ENCODE measurements at regions not wholly inside any gene's neighbourhood (a gene's known extent, or its start where the extent isn't known, plus 50 kb on each side); places are given as distances from the start of the nearest gene placed in this dataset.

- Histone ChIP-seq H3K36me3 (ENCODE audit: control insufficient read depth, insufficient read depth, low read length) (no peaks in the 10 kb centered on the region), H3K27ac (ENCODE audit: low read length) (no peak overlapping the region), H3K27me3 (ENCODE audit: control insufficient read depth, insufficient read depth, low read length) (no peaks in the 10 kb centered on the region), H3K4me1 (ENCODE audit: control insufficient read depth, insufficient read depth, low read length) (no peaks in the 10 kb centered on the region), H3K9me3 (ENCODE audit: control insufficient read depth, insufficient read depth, low read length) (no peaks in the 10 kb centered on the region), H3K4me3 (ENCODE audit: low read length) (no peak overlapping the region)
- intact Hi-C loops (cut with micrococcal nuclease), result no loop called here
- H3K4me3 Mint-ChIP-seq, result no peak overlapping the region
- TF ChIP-seq, protein P1, sequence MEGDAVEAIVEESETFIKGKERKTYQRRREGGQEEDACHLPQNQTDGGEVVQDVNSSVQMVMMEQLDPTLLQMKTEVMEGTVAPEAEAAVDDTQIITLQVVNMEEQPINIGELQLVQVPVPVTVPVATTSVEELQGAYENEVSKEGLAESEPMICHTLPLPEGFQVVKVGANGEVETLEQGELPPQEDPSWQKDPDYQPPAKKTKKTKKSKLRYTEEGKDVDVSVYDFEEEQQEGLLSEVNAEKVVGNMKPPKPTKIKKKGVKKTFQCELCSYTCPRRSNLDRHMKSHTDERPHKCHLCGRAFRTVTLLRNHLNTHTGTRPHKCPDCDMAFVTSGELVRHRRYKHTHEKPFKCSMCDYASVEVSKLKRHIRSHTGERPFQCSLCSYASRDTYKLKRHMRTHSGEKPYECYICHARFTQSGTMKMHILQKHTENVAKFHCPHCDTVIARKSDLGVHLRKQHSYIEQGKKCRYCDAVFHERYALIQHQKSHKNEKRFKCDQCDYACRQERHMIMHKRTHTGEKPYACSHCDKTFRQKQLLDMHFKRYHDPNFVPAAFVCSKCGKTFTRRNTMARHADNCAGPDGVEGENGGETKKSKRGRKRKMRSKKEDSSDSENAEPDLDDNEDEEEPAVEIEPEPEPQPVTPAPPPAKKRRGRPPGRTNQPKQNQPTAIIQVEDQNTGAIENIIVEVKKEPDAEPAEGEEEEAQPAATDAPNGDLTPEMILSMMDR (IDR thresholded peaks at IDR 0.05), result no peak
- H3K27me3 Mint-ChIP-seq (ENCODE audit: low read depth in 2 of 2), result peaks cover 11 to 19% of the 10 kb centered on the region in 2 donors
- no peak for ATAC-seq
- DNase-seq, result no peak
- H3K27ac Mint-ChIP-seq, result no peak overlapping the region
- H3K9me3 Mint-ChIP-seq, result no peaks in the 10 kb centered on the region
- H3K36me3 Mint-ChIP-seq, result no peaks in the 10 kb centered on the region
- H3K4me1 Mint-ChIP-seq, result no peaks in the 10 kb centered on the region
These were observed 53.5 kb upstream of the CHODL start for GRCh38 chr21:18191139-18191538.

- H3K27me3 ChIP-seq (ENCODE audit: control insufficient read depth, insufficient read depth, low read length), result no peaks in the 10 kb centered on the region
- no peak overlapping the region for H3K4me3 Mint-ChIP-seq
- H3K36me3 ChIP-seq (ENCODE audit: control insufficient read depth, insufficient read depth, low read length), result no peaks in the 10 kb centered on the region
- H3K9me3 Mint-ChIP-seq, result no peaks in the 10 kb centered on the region
- no peak overlapping the region for H3K27ac ChIP-seq (ENCODE audit: low read length)
- intact Hi-C loops (cut with micrococcal nuclease), result no loop called here
- ATAC-seq (no peak), DNase-seq (no peak)
- TF ChIP-seq, protein P1 (IDR thresholded peaks at IDR 0.05), result no peak
- no peak overlapping the region for H3K27ac Mint-ChIP-seq
- no peaks in the 10 kb centered on the region for H3K36me3 Mint-ChIP-seq
- H3K4me3 ChIP-seq (ENCODE audit: low read length), result no peak overlapping the region
- peaks cover 3 to 6% of the 10 kb centered on the region in 2 donors for H3K27me3 Mint-ChIP-seq (ENCODE audit: low read depth in 2 of 2)
- H3K4me1 Mint-ChIP-seq, result peaks cover 6% of the 10 kb centered on the region in 2 donors
- H3K9me3 ChIP-seq (ENCODE audit: control insufficient read depth, insufficient read depth, low read length), result no peaks in the 10 kb centered on the region
- no peaks in the 10 kb centered on the region for H3K4me1 ChIP-seq (ENCODE audit: control insufficient read depth, insufficient read depth, low read length)
These were observed 66.1 kb upstream of the CHODL start for GRCh38 chr21:18178509-18178908.

- H3K36me3 ChIP-seq (ENCODE audit: control insufficient read depth, insufficient read depth, low read length), result no peaks in the 10 kb centered on the region
These were observed 70.3 kb upstream of the CHODL start for GRCh38 chr21:18174370-18174769.

DNA sequence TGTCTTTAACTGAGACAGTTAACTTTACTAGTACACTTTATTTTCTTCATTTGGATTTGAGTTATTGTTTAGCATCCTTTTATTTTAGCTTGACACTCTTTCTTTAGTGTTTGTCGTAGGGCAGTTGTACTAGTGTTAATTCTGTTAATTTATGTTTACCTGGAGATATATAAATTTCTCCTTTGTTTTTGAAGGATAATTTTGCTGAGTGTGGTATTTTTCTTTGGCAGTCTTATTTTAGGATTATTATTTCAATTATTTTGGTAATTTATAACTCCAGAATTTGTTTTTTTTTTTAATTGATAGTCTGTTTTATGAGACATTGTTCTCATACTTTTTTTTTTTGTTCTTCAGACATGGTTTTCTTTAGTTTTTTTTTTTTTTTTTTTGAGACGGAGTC is 73.8 kb upstream of the CHODL start:
- intact Hi-C loops (cut with micrococcal nuclease), result no loop called here
- 100% methylated on average over 1 of the region's 2 CpGs for WGBS (ENCODE audit: insufficient coverage)
- Mint-ChIP-seq H3K9me3 (no peaks in the 10 kb centered on the region), H3K36me3 (no peaks in the 10 kb centered on the region), H3K4me3 (no peak overlapping the region), H3K27ac (no peak overlapping the region), H3K4me1 (peaks cover 6% of the 10 kb centered on the region in 2 donors), H3K27me3 (ENCODE audit: low read depth in 2 of 2) (peaks cover 5 to 9% of the 10 kb centered on the region in 2 donors)
- no peaks in the 10 kb centered on the region for H3K4me1 ChIP-seq (ENCODE audit: control insufficient read depth, insufficient read depth, low read length)
- H3K4me3 ChIP-seq (ENCODE audit: low read length), result no peak overlapping the region
- no peak overlapping the region for H3K27ac ChIP-seq (ENCODE audit: low read length)
- no peaks in the 10 kb centered on the region for H3K36me3 ChIP-seq (ENCODE audit: control insufficient read depth, insufficient read depth, low read length)
- no peaks in the 10 kb centered on the region for H3K27me3 ChIP-seq (ENCODE audit: control insufficient read depth, insufficient read depth, low read length)
- TF ChIP-seq, protein P1 (IDR thresholded peaks at IDR 0.05), result no peak
- DNase-seq (no peak), ATAC-seq (no peak)
- H3K9me3 ChIP-seq (ENCODE audit: control insufficient read depth, insufficient read depth, low read length), result no peaks in the 10 kb centered on the region

More at GRCh38 chr21:18174370-18174769, 70.3 kb upstream of the CHODL start:
- no peaks in the 10 kb centered on the region for H3K36me3 Mint-ChIP-seq
- Histone ChIP-seq H3K4me3 (ENCODE audit: low read length) (no peak overlapping the region), H3K4me1 (ENCODE audit: control insufficient read depth, insufficient read depth, low read length) (no peaks in the 10 kb centered on the region), H3K27ac (ENCODE audit: low read length) (no peak overlapping the region), H3K9me3 (ENCODE audit: control insufficient read depth, insufficient read depth, low read length) (no peaks in the 10 kb centered on the region), H3K27me3 (ENCODE audit: control insufficient read depth, insufficient read depth, low read length) (no peaks in the 10 kb centered on the region)
- peaks cover 8 to 13% of the 10 kb centered on the region in 2 donors for H3K27me3 Mint-ChIP-seq (ENCODE audit: low read depth in 2 of 2)
- H3K4me1 Mint-ChIP-seq, result peaks cover 6% of the 10 kb centered on the region in 2 donors
- no peak overlapping the region for H3K27ac Mint-ChIP-seq
- TF ChIP-seq, protein P1 (IDR thresholded peaks at IDR 0.05), result no peak
- intact Hi-C loops (cut with micrococcal nuclease), result no loop called here
- ATAC-seq (no peak), DNase-seq (no peak)
- H3K9me3 Mint-ChIP-seq, result no peaks in the 10 kb centered on the region
- no peak overlapping the region for H3K4me3 Mint-ChIP-seq
